SH-SY5Y (cell line): ENCODE measurements at regions not wholly inside any gene's neighbourhood (a gene's known extent, or its start where the extent isn't known, plus 50 kb on each side); places are given as distances from the start of the nearest gene placed in this dataset.

Experiments
- GATA2 ChIP-seq: IDR thresholded peaks from 2 replicates; pipeline ENCODE4 v1.6.1; 2011; ENCODE audit warnings: mild to moderate bottlenecking, low read depth, low read length
- GATA3 ChIP-seq: IDR thresholded peaks from 2 replicates; pipeline ENCODE4 v1.6.1; 2011; ENCODE audit warnings: low read depth, mild to moderate bottlenecking, low read length, moderate library complexity

- no peak for TF ChIP-seq GATA3
- TF ChIP-seq GATA2, result no peak
Measured at GRCh38 chr5:109553846-109554245, 135.9 kb upstream of the MAN2A1 start.
